ENCODE measurements at regions not wholly inside any gene's neighbourhood (a gene's known extent, or its start where the extent isn't known, plus 50 kb on each side); places are given as distances from the start of the nearest gene placed in this dataset.
"Not testable (repeated sequence)": the region's sequence is repeated elsewhere in the genome, so short reads cannot be mapped to it uniquely, and the experiment has no call there.

- no peak overlapping the region for H3K27ac ChIP-seq (ENCODE audit: low read depth, low read length)
- H3K36me3 ChIP-seq (ENCODE audit: control insufficient read depth, insufficient read depth, low read length) = no peaks in the 10 kb centered on the region
- no peak overlapping the region for H3K4me3 ChIP-seq (ENCODE audit: low read depth, low read length)
- no peaks in the 10 kb centered on the region for H3K9me3 ChIP-seq (ENCODE audit: control insufficient read depth, insufficient read depth, low read length)
- H3K27me3 ChIP-seq (ENCODE audit: control insufficient read depth, insufficient read depth, low read length) = no peaks in the 10 kb centered on the region
- H3K9ac ChIP-seq (ENCODE audit: low read depth, low read length) = no peak overlapping the region
- H3K4me1 ChIP-seq (ENCODE audit: control insufficient read depth, insufficient read depth, low read length) = no peaks in the 10 kb centered on the region
These were observed 125.7 kb upstream of the DPP10 start for GRCh38 chr2:114316532-114317300.

- H3K4me1 ChIP-seq (ENCODE audit: control insufficient read depth, insufficient read depth, low read length) = no peaks in the 10 kb centered on the region
- no peak overlapping the region for H3K27ac ChIP-seq (ENCODE audit: low read depth, low read length)
- no peaks in the 10 kb centered on the region for H3K27me3 ChIP-seq (ENCODE audit: control insufficient read depth, insufficient read depth, low read length)
- no peak overlapping the region for H3K9ac ChIP-seq (ENCODE audit: low read depth, low read length)
- H3K4me3 ChIP-seq (ENCODE audit: low read depth, low read length) = no peak overlapping the region
- H3K9me3 ChIP-seq (ENCODE audit: control insufficient read depth, insufficient read depth, low read length) = no peaks in the 10 kb centered on the region
- no peaks in the 10 kb centered on the region for H3K36me3 ChIP-seq (ENCODE audit: control insufficient read depth, insufficient read depth, low read length)
These were observed 111.8 kb upstream of the DPP10 start for GRCh38 chr2:114330594-114330993.

GRCh38 chr2:114331934-114332333, 110.5 kb upstream of the DPP10 start:
- H3K4me1 ChIP-seq (ENCODE audit: control insufficient read depth, insufficient read depth, low read length) = no peaks in the 10 kb centered on the region
- H3K27me3 ChIP-seq (ENCODE audit: control insufficient read depth, insufficient read depth, low read length) = no peaks in the 10 kb centered on the region
- H3K9ac ChIP-seq (ENCODE audit: low read depth, low read length) = no peak overlapping the region
- H3K27ac ChIP-seq (ENCODE audit: low read depth, low read length) = no peak overlapping the region
- no peaks in the 10 kb centered on the region for H3K9me3 ChIP-seq (ENCODE audit: control insufficient read depth, insufficient read depth, low read length)
- H3K4me3 ChIP-seq (ENCODE audit: low read depth, low read length) = no peak overlapping the region
- H3K36me3 ChIP-seq (ENCODE audit: control insufficient read depth, insufficient read depth, low read length) = no peaks in the 10 kb centered on the region

- Histone ChIP-seq H3K9ac (ENCODE audit: low read depth, low read length) (no peak overlapping the region), H3K27me3 (ENCODE audit: control insufficient read depth, insufficient read depth, low read length) (no peaks in the 10 kb centered on the region), H3K27ac (ENCODE audit: low read depth, low read length) (no peak overlapping the region), H3K4me3 (ENCODE audit: low read depth, low read length) (no peak overlapping the region), H3K4me1 (ENCODE audit: control insufficient read depth, insufficient read depth, low read length) (no peaks in the 10 kb centered on the region), H3K36me3 (ENCODE audit: control insufficient read depth, insufficient read depth, low read length) (no peaks in the 10 kb centered on the region), H3K9me3 (ENCODE audit: control insufficient read depth, insufficient read depth, low read length) (no peaks in the 10 kb centered on the region)
These were observed 97.2 kb upstream of the DPP10 start for GRCh38 chr2:114345246-114345645.

- Histone ChIP-seq H3K4me1 (ENCODE audit: control insufficient read depth, insufficient read depth, low read length) (no peaks in the 10 kb centered on the region), H3K27ac (ENCODE audit: low read depth, low read length) (no peak overlapping the region), H3K4me3 (ENCODE audit: low read depth, low read length) (no peak overlapping the region), H3K36me3 (ENCODE audit: control insufficient read depth, insufficient read depth, low read length) (no peaks in the 10 kb centered on the region), H3K9ac (ENCODE audit: low read depth, low read length) (no peak overlapping the region), H3K9me3 (ENCODE audit: control insufficient read depth, insufficient read depth, low read length) (no peaks in the 10 kb centered on the region), H3K27me3 (ENCODE audit: control insufficient read depth, insufficient read depth, low read length) (no peaks in the 10 kb centered on the region)
These were observed 95.8 kb upstream of the DPP10 start for GRCh38 chr2:114346658-114347057.

- Histone ChIP-seq H3K36me3 (ENCODE audit: control insufficient read depth, insufficient read depth, low read length) (no peaks in the 10 kb centered on the region), H3K4me1 (ENCODE audit: control insufficient read depth, insufficient read depth, low read length) (no peaks in the 10 kb centered on the region), H3K27me3 (ENCODE audit: control insufficient read depth, insufficient read depth, low read length) (no peaks in the 10 kb centered on the region), H3K9ac (ENCODE audit: low read depth, low read length) (no peak overlapping the region), H3K9me3 (ENCODE audit: control insufficient read depth, insufficient read depth, low read length) (no peaks in the 10 kb centered on the region), H3K4me3 (ENCODE audit: low read depth, low read length) (no peak overlapping the region), H3K27ac (ENCODE audit: low read depth, low read length) (no peak overlapping the region)
These were observed 92.2 kb upstream of the DPP10 start for GRCh38 chr2:114350186-114350725.

- H3K27ac ChIP-seq (ENCODE audit: low read depth, low read length) = no peak overlapping the region
- no peak overlapping the region for H3K4me3 ChIP-seq (ENCODE audit: low read depth, low read length)
- H3K9ac ChIP-seq (ENCODE audit: low read depth, low read length) = no peak overlapping the region
- H3K4me1 ChIP-seq (ENCODE audit: control insufficient read depth, insufficient read depth, low read length) = no peaks in the 10 kb centered on the region
- no peaks in the 10 kb centered on the region for H3K9me3 ChIP-seq (ENCODE audit: control insufficient read depth, insufficient read depth, low read length)
- H3K27me3 ChIP-seq (ENCODE audit: control insufficient read depth, insufficient read depth, low read length) = no peaks in the 10 kb centered on the region
- H3K36me3 ChIP-seq (ENCODE audit: control insufficient read depth, insufficient read depth, low read length) = no peaks in the 10 kb centered on the region
These were observed 89.5 kb upstream of the DPP10 start for GRCh38 chr2:114352988-114353387.

GRCh38 chr2:114354199-114354598, 88.2 kb upstream of the DPP10 start:
- H3K9me3 ChIP-seq (ENCODE audit: control insufficient read depth, insufficient read depth, low read length) = no peaks in the 10 kb centered on the region
- H3K27me3 ChIP-seq (ENCODE audit: control insufficient read depth, insufficient read depth, low read length) = no peaks in the 10 kb centered on the region
- no peak overlapping the region for H3K9ac ChIP-seq (ENCODE audit: low read depth, low read length)
- H3K4me1 ChIP-seq (ENCODE audit: control insufficient read depth, insufficient read depth, low read length) = no peaks in the 10 kb centered on the region
- no peak overlapping the region for H3K4me3 ChIP-seq (ENCODE audit: low read depth, low read length)
- H3K36me3 ChIP-seq (ENCODE audit: control insufficient read depth, insufficient read depth, low read length) = no peaks in the 10 kb centered on the region
- no peak overlapping the region for H3K27ac ChIP-seq (ENCODE audit: low read depth, low read length)

- Histone ChIP-seq H3K4me3 (ENCODE audit: low read depth, low read length) (no peak overlapping the region), H3K9me3 (ENCODE audit: control insufficient read depth, insufficient read depth, low read length) (peaks cover 18% of the 10 kb centered on the region), H3K27me3 (ENCODE audit: control insufficient read depth, insufficient read depth, low read length) (no peaks in the 10 kb centered on the region), H3K36me3 (ENCODE audit: control insufficient read depth, insufficient read depth, low read length) (no peaks in the 10 kb centered on the region), H3K4me1 (ENCODE audit: control insufficient read depth, insufficient read depth, low read length) (no peaks in the 10 kb centered on the region), H3K27ac (ENCODE audit: low read depth, low read length) (no peak overlapping the region), H3K9ac (ENCODE audit: low read depth, low read length) (no peak overlapping the region)
These were observed 73.7 kb upstream of the DPP10 start for GRCh38 chr2:114368705-114369104.

GRCh38 chr2:114371721-114372120, 70.7 kb upstream of the DPP10 start:
- H3K27ac ChIP-seq (ENCODE audit: low read depth, low read length); H3K4me3 ChIP-seq (ENCODE audit: low read depth, low read length); H3K36me3 ChIP-seq (ENCODE audit: control insufficient read depth, insufficient read depth, low read length); H3K9ac ChIP-seq (ENCODE audit: low read depth, low read length); H3K27me3 ChIP-seq (ENCODE audit: control insufficient read depth, insufficient read depth, low read length); H3K4me1 ChIP-seq (ENCODE audit: control insufficient read depth, insufficient read depth, low read length): not testable (repeated sequence)
- peaks cover 18% of the 10 kb centered on the region for H3K9me3 ChIP-seq (ENCODE audit: control insufficient read depth, insufficient read depth, low read length)

- Histone ChIP-seq H3K4me1 (ENCODE audit: control insufficient read depth, insufficient read depth, low read length) (no peaks in the 10 kb centered on the region), H3K27me3 (ENCODE audit: control insufficient read depth, insufficient read depth, low read length) (no peaks in the 10 kb centered on the region), H3K9ac (ENCODE audit: low read depth, low read length) (no peak overlapping the region), H3K9me3 (ENCODE audit: control insufficient read depth, insufficient read depth, low read length) (peaks cover 16% of the 10 kb centered on the region), H3K27ac (ENCODE audit: low read depth, low read length) (no peak overlapping the region), H3K4me3 (ENCODE audit: low read depth, low read length) (no peak overlapping the region), H3K36me3 (ENCODE audit: control insufficient read depth, insufficient read depth, low read length) (no peaks in the 10 kb centered on the region)
These were observed 68.8 kb upstream of the DPP10 start for GRCh38 chr2:114373591-114373990.
